GM21825 (cell line): ENCODE measurements at regions not wholly inside any gene's neighbourhood (a gene's known extent, or its start where the extent isn't known, plus 50 kb on each side); places are given as distances from the start of the nearest gene placed in this dataset.
A peak's percentile ranks its signal among the peaks of the same experiment; 100 is the strongest.
"Not testable (repeated sequence)": the region's sequence is repeated elsewhere in the genome, so short reads cannot be mapped to it uniquely, and the experiment has no call there.

Source experiments
- ATAC-seq: cut with Tn5 transposase; IDR thresholded peaks from one replicate; pipeline ENCODE4 v1.9.1; 2021; ENCODE audit warnings: mild to moderate bottlenecking, moderate library complexity; ENCODE audit not compliant: unreplicated experiment

GRCh38 chr3:98644168-98644567 is 50.8 kb upstream of the CPOX start:
- no peak for ATAC-seq

- ATAC-seq = no peak
Measured at GRCh38 chr3:98645039-98645438, 51.6 kb upstream of the CPOX start.

DNA sequence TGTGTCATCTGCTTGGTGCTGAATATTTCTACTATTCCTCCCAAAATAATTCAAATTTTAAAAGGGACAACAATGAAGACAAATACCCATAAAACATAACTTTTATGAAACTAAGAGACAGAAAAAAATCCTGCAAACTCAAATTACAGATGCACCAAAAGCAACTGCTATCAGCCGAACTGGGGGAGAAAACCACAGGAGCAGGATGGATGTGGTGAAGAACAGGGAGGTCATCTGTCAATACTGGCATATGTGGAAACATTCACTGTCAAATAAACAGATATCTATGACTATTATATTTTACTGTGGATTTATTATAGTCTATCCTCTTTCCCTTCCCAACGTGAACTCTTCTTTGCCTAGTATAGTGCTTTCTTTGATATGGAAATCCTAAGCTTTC is 53.3 kb upstream of the CPOX start:
- no peak for ATAC-seq

- no peak for ATAC-seq
Measured at GRCh38 chr3:98647197-98647596, 53.8 kb upstream of the CPOX start.

- ATAC-seq = no peak
Measured at GRCh38 chr3:98650971-98651779, 57.8 kb upstream of the CPOX start.

- ATAC-seq = no peak
Measured at GRCh38 chr3:98651780-98652077, 58.3 kb upstream of the CPOX start.

DNA sequence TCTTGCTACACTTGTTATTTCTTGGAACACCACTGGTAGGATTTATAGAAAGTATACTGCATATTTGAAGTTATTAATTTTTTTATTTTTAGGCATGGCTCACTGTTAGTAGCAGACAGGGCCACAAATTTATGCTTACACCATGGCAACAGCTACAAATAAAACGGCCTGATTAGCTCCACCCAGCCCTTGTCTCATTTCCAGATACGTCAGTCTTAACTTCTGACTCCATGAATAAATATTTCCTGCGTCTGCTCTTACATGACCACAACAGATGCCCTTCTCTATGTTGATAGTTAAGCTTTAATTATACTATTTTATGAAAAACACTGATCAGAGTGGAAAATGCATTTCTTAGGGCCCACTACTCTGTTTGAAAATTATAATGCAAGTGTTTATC is 62.3 kb upstream of the CPOX start:
- ATAC-seq = no peak

- peak; percentile 90 for ATAC-seq
Measured at GRCh38 chr3:98657457-98657856, 64.0 kb upstream of the CPOX start.

- ATAC-seq = no peak
Measured at GRCh38 chr3:98662699-98663098, 69.3 kb upstream of the CPOX start.

- ATAC-seq = no peak
Measured at GRCh38 chr3:98670020-98670419, 76.6 kb upstream of the CPOX start.

- ATAC-seq = no peak
Measured at GRCh38 chr3:98679986-98680385, 83.2 kb upstream of the ST3GAL6 start.

DNA sequence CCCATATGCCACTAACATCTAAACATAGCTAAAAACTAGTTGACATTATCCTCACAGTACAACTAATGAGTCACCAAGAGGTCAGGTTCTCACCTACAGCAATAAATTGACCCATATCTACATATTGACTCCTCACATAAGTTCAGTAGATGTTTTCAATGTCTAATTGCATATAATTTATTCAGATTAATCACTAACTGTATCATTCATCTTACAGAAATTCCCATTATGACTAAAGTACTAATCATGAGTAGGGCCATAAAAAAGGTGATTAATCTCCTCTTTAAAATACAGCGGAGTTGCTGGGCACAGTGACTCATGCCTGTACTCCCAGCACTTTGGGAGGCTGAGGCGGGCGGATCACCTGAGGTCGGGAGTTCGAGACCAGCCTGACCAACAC is 82.4 kb upstream of the ST3GAL6 start:
- no peak for ATAC-seq

DNA sequence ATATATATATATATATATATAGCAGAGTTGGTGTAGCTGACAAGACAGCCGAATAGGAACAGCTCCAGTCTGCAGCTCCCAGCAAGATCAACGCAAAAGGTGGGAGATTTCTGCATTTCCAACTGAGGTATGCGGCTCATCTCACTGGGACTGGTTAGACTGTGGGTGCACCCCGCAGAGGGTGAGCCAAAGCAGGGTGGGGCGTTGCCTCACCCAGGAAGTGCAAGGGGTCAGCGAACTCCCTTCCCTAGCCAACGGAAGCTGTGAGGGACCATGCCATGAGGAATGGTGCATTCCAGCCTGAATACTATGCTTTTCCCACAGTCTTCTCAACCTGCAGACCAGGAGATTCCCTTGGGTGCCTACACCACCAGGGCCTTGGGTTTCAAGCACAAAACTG is 81.7 kb upstream of the ST3GAL6 start:
- ATAC-seq = no peak

DNA sequence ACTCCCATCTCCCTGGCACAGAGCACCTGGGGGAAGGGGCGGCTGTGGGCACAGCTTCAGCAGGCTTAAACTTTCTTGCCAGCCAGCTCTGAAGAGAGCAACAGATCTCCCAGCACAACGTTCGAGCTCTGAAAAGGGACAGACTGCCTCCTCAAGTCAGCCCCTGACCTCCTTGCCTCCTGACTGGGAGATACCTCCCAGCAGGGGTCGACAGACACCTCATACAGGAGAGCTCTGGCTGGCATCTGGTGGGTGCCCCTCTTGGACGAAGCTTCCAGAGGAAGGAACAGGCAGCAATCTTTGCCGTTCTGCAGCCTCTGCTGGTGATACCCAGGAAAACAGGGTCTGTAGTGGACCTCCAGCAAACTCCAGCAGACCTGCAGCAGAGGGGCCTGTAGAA is 80.7 kb upstream of the ST3GAL6 start:
- ATAC-seq = not testable (repeated sequence)

DNA sequence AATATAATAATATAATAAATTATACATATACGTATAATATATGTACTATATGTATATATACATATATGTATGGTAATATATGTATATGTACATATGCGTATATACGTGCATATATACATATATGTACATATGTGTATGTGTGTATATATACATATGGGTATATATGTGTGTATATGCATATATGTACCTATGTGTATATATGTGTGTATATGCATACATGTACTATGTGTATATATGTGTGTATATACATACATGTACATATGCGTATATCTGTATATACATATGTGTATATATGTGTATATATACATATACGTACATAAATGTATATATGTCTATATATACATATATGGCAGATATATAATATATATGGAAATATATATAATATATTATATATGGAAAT is 74.8 kb upstream of the ST3GAL6 start:
- ATAC-seq = no peak

DNA sequence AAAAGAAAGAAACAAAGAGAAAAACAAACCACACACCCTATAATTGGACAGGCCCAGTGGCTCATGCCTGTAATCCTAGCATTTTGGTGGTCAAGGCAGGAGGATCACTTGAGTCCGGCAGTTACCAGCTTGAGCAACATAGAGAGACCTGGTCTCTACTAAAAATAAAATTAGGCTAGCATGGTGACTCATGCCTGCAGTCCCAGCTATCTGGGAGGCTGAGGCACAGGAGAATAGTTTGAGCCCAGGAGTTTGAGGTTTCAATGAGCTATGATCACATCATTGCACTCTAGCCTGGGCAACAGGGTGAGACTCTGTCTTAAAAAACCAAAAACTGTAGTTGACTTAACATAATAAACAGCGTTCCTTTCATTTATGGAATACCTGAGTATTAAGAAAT is 72.3 kb upstream of the ST3GAL6 start:
- no peak for ATAC-seq

DNA sequence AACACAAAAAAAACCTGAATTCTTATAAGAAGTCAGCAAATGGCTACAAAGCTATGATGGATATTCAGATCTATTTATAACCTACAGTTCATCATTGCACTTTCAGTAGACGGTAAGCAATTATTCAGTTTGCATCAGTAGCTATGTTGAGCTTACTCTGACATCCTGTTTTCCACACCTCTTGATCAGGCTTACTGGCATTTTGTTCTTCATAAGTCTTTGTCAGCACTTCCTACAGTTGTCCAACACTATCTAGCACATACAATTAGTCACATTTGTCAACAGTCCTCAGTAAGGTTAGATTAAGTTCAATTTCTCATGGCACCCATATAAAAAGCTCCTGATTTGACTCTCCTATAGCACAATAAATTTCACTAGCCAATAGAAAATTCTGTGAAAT is 71.2 kb upstream of the ST3GAL6 start:
- ATAC-seq = no peak

GRCh38 chr3:98692787-98693473 is 70.2 kb upstream of the ST3GAL6 start:
- no peak for ATAC-seq

GRCh38 chr3:98695796-98696195 is 67.3 kb upstream of the ST3GAL6 start:
- no peak for ATAC-seq

- not testable (repeated sequence) for ATAC-seq
Measured at GRCh38 chr3:98696296-98696695, 66.8 kb upstream of the ST3GAL6 start.

DNA sequence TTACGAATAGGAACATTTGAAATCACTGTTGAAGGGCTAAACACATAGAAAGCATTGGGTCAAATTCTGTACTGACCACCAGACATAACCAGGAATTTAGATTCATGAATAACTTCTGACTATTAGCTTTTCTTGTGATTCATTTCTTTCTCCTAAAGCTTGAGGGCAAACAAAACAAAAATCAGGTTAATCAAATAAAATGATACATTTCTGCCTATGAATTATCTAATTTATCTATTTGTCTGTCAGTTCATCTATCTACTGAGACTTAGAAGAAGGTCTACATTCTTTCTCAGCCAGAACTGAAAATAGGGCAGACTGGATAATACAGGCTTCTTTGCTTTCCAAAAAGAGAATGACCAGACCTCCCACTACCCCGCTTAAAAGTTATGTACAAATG is 65.9 kb upstream of the ST3GAL6 start:
- ATAC-seq = no peak

DNA sequence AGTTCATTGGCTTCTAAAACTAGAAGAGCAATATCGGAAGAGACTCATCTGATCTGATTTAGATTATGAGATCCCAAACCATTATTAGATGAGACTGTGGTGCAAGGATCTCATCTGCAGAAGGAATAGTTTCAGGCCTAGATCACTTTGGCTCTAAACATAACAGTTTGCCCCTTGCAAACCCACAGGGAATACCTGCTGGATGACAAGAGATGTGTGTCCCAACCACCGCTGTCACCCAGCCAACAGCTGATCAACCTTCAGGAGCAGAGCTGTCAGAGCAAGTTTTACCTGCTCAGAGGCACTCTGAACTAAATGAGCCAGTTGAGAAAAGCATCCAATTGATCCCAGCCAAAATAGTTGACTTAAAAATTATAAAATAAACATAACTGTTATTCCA is 64.0 kb upstream of the ST3GAL6 start:
- no peak for ATAC-seq
